Gastroesophageal sphincter (tissue), 4 donors: ENCODE measurements at regions not wholly inside any gene's neighbourhood (a gene's known extent, or its start where the extent isn't known, plus 50 kb on each side); places are given as distances from the start of the nearest gene placed in this dataset.

Experiments
- ATAC-seq: fragments of 150-250 bp; one replicate; pipeline ENCODE4 v1.9.1; 2016; ENCODE audit warnings: mild to moderate bottlenecking, moderate library complexity
- H3K27ac ChIP-seq, 4 donors: fragments of 200-600 bp; sonication (generic) in 3 of 4; 1 replicate in 3 of 4; 2 replicates in 1 of 4; pipeline ENCODE4 v1.5.1; 2016 to 2019
- H3K27me3 ChIP-seq: fragments of 200-600 bp; sonication (generic); one replicate; pipeline ENCODE4 v1.5.1; 2019
- H3K36me3 ChIP-seq, 2 donors: fragments of 200-600 bp; sonication (generic); one replicate each; pipeline ENCODE4 v1.5.1; 2019; ENCODE audit warnings: control low read depth in 1 of 2
- H3K4me1 ChIP-seq, 3 donors: fragments of 200-600 bp; sonication (generic); 1 replicate in 2 of 3; 2 replicates in 1 of 3; pipeline ENCODE4 v1.5.1; 2016 to 2019; ENCODE audit warnings: control low read depth in 2 of 3
- H3K4me3 ChIP-seq, 2 donors: fragments of 200-600 bp; sonication (generic); one replicate each; pipeline ENCODE4 v1.5.1; 2019; ENCODE audit warnings: mild to moderate bottlenecking in 1 of 2, moderate library complexity in 1 of 2
- H3K9me3 ChIP-seq, 3 donors: fragments of 200-600 bp; sonication (generic); one replicate each; pipeline ENCODE4 v1.5.1; 2017 to 2019; ENCODE audit warnings: control low read depth in 2 of 3
- EP300 ChIP-seq: sonication (generic); formaldehyde crosslinking; IDR thresholded peaks from one replicate; pipeline ENCODE4 v1.6.1; 2017; ENCODE audit warnings: antibody characterized with exemption, mild to moderate bottlenecking
- POLR2A ChIP-seq, 2 donors: fragments of 450-650 bp; IDR thresholded peaks; one replicate each; pipeline ENCODE4 v1.6.1; 2017; ENCODE audit warnings: antibody characterized with exemption in 2 of 2, mild to moderate bottlenecking in 2 of 2, moderate library complexity in 1 of 2
- POLR2AphosphoS5 ChIP-seq: sonication (generic); formaldehyde crosslinking; IDR thresholded peaks from one replicate; pipeline ENCODE4 v1.6.1; 2017; ENCODE audit warnings: antibody characterized with exemption
- WGBS, 2 donors: methylation state at CpG; one replicate each; pipeline ENCODE4 v1.1.5; 2018; ENCODE audit warnings: low coverage in 1 of 2; 5-methylcytosine and 5-hydroxymethylcytosine counted together
- TF ChIP-seq, protein P1 (sequence below), 4 experiments: fragments of 200-600 bp in 2 of 4; fragments of 450-650 bp in 2 of 4; sonication (generic) in 1 of 4; IDR thresholded peaks; one replicate each; pipeline ENCODE4 v1.5.1; 2017 to 2019; ENCODE audit warnings: antibody characterized with exemption in 4 of 4, mild to moderate bottlenecking in 2 of 4, moderate library complexity in 2 of 4

DNA sequence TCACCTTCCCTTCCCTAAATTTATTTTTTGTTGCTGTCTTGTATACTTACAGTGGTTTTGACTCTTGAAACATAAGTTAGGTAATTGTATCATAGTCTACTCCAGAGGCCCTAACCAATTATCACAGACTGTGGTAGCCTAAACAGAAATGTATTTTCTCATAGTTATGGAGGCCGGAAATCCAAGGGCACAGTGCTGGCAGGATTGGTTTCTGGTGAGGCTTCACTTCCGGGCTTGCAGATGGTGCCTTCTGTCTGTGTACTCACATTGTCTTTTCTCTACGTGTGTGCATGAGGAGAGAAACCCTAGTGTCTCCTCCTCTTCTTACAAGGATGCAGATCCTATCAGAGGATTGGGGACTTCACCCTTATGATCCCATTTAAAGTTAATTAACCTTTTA, 290.2 kb upstream of the KCNMB2 start:
- ATAC-seq: no peak
- no peak for TF ChIP-seq POLR2AphosphoS5
- Histone ChIP-seq H3K9me3 (no peaks in the 10 kb centered on the region), H3K27ac (no peak overlapping the region), H3K4me1 (peaks cover 0 to 9% (median 0%) of the 10 kb centered on the region in 3 donors), H3K27me3 (no peaks in the 10 kb centered on the region), H3K36me3 (no peaks in the 10 kb centered on the region), H3K4me3 (no peak overlapping the region)
- 88 to 90% methylated on average over 2 to 3 of the region's 3 CpGs for WGBS, 2 donors

DNA sequence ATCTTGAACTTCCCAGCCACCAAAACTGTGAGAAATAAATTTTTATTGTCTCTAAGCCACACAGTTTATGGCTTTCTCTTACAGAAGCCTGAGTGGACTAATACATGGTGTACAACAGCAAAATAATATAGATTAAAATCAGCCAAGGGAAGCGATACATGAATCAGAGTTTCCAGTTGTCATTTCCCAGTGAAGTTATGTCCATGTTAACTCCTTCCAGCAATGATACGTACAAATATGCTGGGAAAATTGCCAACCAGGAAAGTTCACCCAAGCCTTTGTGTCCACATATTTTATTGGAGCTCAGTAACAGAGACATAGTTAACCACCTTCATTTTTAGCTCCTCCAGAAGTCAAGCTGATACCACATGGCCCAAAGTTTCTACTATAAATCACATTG, 280.9 kb upstream of the KCNMB2 start:
- H3K4me3 ChIP-seq: no peak overlapping the region
- no peak overlapping the region for H3K27ac ChIP-seq
- TF ChIP-seq, protein P1, sequence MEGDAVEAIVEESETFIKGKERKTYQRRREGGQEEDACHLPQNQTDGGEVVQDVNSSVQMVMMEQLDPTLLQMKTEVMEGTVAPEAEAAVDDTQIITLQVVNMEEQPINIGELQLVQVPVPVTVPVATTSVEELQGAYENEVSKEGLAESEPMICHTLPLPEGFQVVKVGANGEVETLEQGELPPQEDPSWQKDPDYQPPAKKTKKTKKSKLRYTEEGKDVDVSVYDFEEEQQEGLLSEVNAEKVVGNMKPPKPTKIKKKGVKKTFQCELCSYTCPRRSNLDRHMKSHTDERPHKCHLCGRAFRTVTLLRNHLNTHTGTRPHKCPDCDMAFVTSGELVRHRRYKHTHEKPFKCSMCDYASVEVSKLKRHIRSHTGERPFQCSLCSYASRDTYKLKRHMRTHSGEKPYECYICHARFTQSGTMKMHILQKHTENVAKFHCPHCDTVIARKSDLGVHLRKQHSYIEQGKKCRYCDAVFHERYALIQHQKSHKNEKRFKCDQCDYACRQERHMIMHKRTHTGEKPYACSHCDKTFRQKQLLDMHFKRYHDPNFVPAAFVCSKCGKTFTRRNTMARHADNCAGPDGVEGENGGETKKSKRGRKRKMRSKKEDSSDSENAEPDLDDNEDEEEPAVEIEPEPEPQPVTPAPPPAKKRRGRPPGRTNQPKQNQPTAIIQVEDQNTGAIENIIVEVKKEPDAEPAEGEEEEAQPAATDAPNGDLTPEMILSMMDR (IDR thresholded peaks at IDR 0.05): no peak
- no peak for TF ChIP-seq POLR2AphosphoS5
- TF ChIP-seq POLR2A (IDR thresholded peaks at IDR 0.05): no peak
- no peak for TF ChIP-seq EP300
- no peaks in the 10 kb centered on the region for H3K27me3 ChIP-seq
- ATAC-seq: no peak
- H3K4me1 ChIP-seq: no peaks in the 10 kb centered on the region
- H3K9me3 ChIP-seq: no peaks in the 10 kb centered on the region
- no peaks in the 10 kb centered on the region for H3K36me3 ChIP-seq
- WGBS, 2 donors: 62 to 78% methylated on average over 2 of the region's 2 CpGs

DNA sequence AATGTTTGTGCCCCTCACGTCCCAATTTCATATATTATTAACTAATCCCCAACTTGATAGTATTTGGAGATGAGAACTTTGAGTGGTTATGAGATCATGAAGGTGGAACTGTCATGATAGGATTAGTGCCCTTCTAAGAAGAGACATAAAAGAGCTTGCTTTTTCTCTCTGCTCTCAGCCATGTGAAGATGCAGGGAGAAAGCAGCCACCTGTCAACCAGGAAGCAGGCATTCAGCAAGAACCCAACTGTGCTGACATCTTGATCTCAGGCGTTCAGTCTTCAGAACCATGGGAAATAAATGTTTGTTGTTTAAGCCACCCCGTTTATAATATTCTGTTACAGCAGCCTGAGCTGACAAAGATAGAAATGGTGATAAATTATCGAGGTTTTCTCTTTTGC, 278.7 kb upstream of the KCNMB2 start:
- ATAC-seq: no peak
- 74 to 88% methylated on average over 4 of the region's 4 CpGs for WGBS, 2 donors
- TF ChIP-seq, protein P1 (IDR thresholded peaks at IDR 0.05): no peak
- TF ChIP-seq POLR2AphosphoS5 (no peak), EP300 (no peak), POLR2A (IDR thresholded peaks at IDR 0.05) (no peak)

DNA sequence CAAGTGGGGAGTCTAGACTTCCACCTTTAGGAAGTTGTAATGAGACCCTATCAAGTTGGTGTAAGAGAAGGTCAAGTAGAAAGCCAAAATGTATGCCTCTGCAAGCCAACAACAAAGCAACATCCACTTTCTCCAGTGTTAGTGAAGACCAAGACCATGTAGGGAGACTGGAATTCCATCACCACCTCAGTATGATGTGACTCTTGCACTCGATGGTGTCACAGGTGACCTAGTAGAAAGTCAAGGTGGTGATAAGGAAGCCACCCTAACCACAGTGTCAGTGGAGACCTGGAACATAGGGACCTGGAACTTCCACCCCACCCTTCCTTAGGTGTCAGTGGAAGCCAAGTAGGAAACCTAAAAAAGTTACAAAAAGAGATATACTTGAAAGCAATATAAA, 278.1 kb upstream of the KCNMB2 start:
- Histone ChIP-seq H3K27me3 (no peaks in the 10 kb centered on the region), H3K4me3 (no peak overlapping the region), H3K27ac (no peak overlapping the region), H3K9me3 (no peaks in the 10 kb centered on the region), H3K36me3 (no peaks in the 10 kb centered on the region), H3K4me1 (no peaks in the 10 kb centered on the region)
- WGBS, 2 donors: 100% methylated on average over 1 of the region's 1 CpG
- ATAC-seq: no peak
- TF ChIP-seq, protein P1 (IDR thresholded peaks at IDR 0.05): no peak
- no peak for TF ChIP-seq EP300
- no peak for TF ChIP-seq POLR2A (IDR thresholded peaks at IDR 0.05)
- no peak for TF ChIP-seq POLR2AphosphoS5

More for the DNA sequence above, 278.7 kb upstream of the KCNMB2 start:
- Histone ChIP-seq H3K4me1 (no peaks in the 10 kb centered on the region), H3K9me3 (no peaks in the 10 kb centered on the region), H3K4me3 (no peak overlapping the region), H3K27me3 (no peaks in the 10 kb centered on the region), H3K27ac (no peak overlapping the region), H3K36me3 (no peaks in the 10 kb centered on the region)

DNA sequence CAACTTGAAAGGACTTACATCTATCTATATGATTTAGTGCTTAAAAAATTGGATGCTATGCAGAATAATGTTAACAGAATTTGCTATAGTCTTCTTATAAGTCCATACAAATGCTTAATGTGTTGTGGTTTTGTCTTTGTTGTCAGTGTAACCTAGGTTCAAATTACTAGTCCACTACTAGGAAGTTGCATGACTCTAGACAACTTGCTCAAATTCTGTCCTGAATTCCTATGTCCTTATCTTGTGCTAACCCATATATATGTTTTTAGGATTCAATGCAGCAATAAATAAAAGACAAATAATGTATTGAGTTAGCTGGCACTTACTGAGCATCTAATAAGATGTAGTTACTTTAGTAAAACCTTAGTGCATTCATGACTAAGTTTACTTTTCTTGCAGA, 276.5 kb upstream of the KCNMB2 start:
- ATAC-seq: no peak
- no peak overlapping the region for H3K4me3 ChIP-seq
- no peaks in the 10 kb centered on the region for H3K27me3 ChIP-seq
- no peaks in the 10 kb centered on the region for H3K4me1 ChIP-seq
- no peaks in the 10 kb centered on the region for H3K36me3 ChIP-seq
- no peaks in the 10 kb centered on the region for H3K9me3 ChIP-seq
- no peak for TF ChIP-seq EP300
- TF ChIP-seq POLR2AphosphoS5: no peak
- TF ChIP-seq POLR2A (IDR thresholded peaks at IDR 0.05): no peak
- TF ChIP-seq, protein P1 (IDR thresholded peaks at IDR 0.05): no peak
- H3K27ac ChIP-seq: no peak overlapping the region
